HUES6 (cell line): ENCODE measurements at regions not wholly inside any gene's neighbourhood (a gene's known extent, or its start where the extent isn't known, plus 50 kb on each side); places are given as distances from the start of the nearest gene placed in this dataset.
"Not testable (repeated sequence)": the region's sequence is repeated elsewhere in the genome, so short reads cannot be mapped to it uniquely, and the experiment has no call there.

ENCODE experiments used
- H3K27ac ChIP-seq: 2 replicates; pipeline ENCODE4 v1.7.0; 2013; ENCODE audit warnings: low read depth, mild to moderate bottlenecking, low read length, inconsistent platforms
- H3K27me3 ChIP-seq: 2 replicates; pipeline ENCODE4 v1.6.1; 2013; ENCODE audit warnings: low read length; ENCODE audit not compliant: control insufficient read depth, insufficient read depth
- H3K36me3 ChIP-seq: 2 replicates; pipeline ENCODE4 v1.6.1; 2013; ENCODE audit warnings: low read length; ENCODE audit not compliant: control insufficient read depth, insufficient read depth
- H3K4me1 ChIP-seq: 2 replicates; pipeline ENCODE4 v1.6.1; 2013; ENCODE audit warnings: low read length; ENCODE audit not compliant: control insufficient read depth, insufficient read depth
- H3K4me3 ChIP-seq: 2 replicates; pipeline ENCODE4 v1.5.1; 2013; ENCODE audit warnings: low read depth, low read length
- H3K9ac ChIP-seq: one replicate; pipeline ENCODE4 v1.6.1; 2013; ENCODE audit warnings: mild to moderate bottlenecking, low read length
- H3K9me3 ChIP-seq: 2 replicates; pipeline ENCODE4 v1.6.1; 2013; ENCODE audit warnings: low read depth, low read length; ENCODE audit not compliant: control insufficient read depth, insufficient read depth

DNA sequence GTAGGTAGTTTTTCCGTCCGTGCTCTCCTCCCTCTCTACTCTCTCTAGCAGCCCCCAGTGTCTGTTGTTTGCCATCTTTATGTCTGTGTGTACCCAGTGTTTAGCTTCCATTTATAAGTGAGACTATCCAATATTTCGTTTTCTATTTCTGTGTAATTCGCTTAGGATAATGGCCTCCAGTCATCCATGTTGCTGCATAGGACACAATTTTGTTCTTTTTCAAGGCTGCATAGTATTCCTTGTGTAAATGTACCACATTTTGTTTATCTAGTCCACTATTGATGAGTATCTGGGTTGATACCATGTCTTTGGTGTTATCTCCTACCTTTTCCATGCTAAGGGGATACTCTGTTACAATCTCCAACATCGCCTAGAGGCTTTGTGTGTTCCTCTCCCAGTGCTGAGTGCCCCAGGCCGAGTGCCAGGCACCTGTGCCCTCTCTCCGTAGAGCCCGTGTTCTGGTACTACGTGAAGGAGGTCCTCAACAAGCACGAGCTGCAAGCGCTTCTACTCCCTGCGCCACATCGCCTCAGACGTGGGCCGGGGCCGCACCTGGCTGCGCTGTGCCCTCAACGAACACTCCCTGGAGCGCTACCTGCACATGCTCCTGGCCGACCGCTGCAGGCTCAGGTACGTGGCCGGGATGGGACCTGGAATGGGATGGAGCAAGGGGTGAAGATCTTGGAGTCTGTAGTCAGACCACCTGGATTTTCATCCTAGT lies 51.0 kb downstream of the NPIPB11 start:
- not testable (repeated sequence) for H3K9ac ChIP-seq, H3K9me3 ChIP-seq, H3K4me1 ChIP-seq

GRCh38 chr16:29354449-29354848 lies 52.1 kb downstream of the NPIPB11 start:
- not testable (repeated sequence) for H3K27ac ChIP-seq, H3K4me1 ChIP-seq, H3K4me3 ChIP-seq, H3K9ac ChIP-seq, H3K9me3 ChIP-seq, H3K27me3 ChIP-seq, H3K36me3 ChIP-seq

More for the DNA sequence above, 51.0 kb downstream of the NPIPB11 start:
- not testable (repeated sequence) for H3K27me3 ChIP-seq, H3K4me3 ChIP-seq, H3K36me3 ChIP-seq, H3K27ac ChIP-seq

- H3K36me3 ChIP-seq, result not testable (repeated sequence)
Observed at GRCh38 chr16:29352617-29352999, 53.9 kb downstream of the NPIPB11 start.

GRCh38 chr16:29351970-29352616 lies 54.4 kb downstream of the NPIPB11 start:
- not testable (repeated sequence) for H3K27me3 ChIP-seq, H3K4me3 ChIP-seq

More at GRCh38 chr16:29352617-29352999, 53.9 kb downstream of the NPIPB11 start:
- not testable (repeated sequence) for H3K4me3 ChIP-seq, H3K9ac ChIP-seq, H3K9me3 ChIP-seq, H3K27ac ChIP-seq, H3K27me3 ChIP-seq, H3K4me1 ChIP-seq

DNA sequence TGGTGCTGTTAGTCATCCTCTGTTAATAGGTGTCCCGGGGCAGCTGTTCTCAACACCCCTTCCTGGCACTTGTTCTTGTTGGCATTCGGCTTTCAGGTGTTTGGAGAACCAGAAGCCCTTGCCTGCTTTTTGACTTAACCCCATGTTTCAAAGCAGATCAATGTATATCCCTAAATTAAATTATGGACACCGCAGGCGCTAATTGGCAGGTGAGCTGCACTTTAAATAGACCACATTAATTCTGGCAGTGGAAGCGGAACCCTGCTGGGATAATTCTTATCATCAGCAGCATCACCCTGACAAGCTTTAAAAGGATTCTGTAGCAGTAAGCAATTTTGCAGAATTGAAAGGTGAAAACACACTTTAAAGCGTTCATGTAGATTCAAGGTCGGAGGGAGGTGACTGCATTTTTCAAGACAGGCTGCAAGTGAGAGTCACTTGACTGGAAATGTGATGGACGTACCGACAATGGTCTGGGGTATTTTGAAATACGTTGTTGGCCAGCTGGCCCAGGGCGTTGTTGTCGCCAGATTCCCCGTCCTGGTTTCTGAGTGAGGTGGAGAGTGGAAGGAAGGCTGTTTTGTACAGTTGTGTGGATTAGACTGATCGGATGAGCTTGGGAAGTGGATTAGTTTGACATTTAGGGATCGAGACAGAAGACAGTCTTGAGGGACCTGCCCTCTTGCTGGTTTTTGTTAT lies 55.1 kb downstream of the NPIPB11 start:
- not testable (repeated sequence) for H3K9ac ChIP-seq, H3K9me3 ChIP-seq, H3K27ac ChIP-seq, H3K4me1 ChIP-seq, H3K4me3 ChIP-seq, H3K36me3 ChIP-seq, H3K27me3 ChIP-seq

More at GRCh38 chr16:29351970-29352616, 54.4 kb downstream of the NPIPB11 start:
- not testable (repeated sequence) for H3K27ac ChIP-seq, H3K4me1 ChIP-seq, H3K9ac ChIP-seq, H3K9me3 ChIP-seq, H3K36me3 ChIP-seq

DNA sequence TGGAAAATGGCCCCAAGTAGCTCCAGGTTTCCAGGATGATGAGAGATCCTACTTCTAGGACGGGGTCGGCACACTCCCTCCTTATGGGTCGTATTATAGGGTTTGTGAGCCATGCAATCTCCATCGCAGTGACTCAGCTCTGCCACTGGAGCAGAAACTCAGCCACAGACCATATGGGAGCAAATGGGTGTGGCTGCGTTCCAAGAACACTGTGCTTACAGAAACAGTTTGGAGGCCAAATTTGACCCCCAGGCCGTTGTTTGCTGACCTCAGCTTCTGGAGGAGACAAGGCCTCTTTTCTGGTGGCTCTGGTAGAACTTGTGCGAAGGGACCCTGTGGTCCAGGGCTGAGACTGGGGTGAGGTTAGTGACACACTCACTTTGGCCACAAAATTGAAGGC lies 56.5 kb downstream of the NPIPB11 start:
- not testable (repeated sequence) for H3K27me3 ChIP-seq, H3K36me3 ChIP-seq, H3K9me3 ChIP-seq, H3K4me3 ChIP-seq, H3K9ac ChIP-seq, H3K4me1 ChIP-seq, H3K27ac ChIP-seq

GRCh38 chr16:29348748-29349147 lies 57.8 kb downstream of the NPIPB11 start:
- H3K4me3 ChIP-seq, H3K27me3 ChIP-seq, H3K4me1 ChIP-seq, H3K36me3 ChIP-seq, H3K9ac ChIP-seq, H3K9me3 ChIP-seq, H3K27ac ChIP-seq: not testable (repeated sequence)

DNA sequence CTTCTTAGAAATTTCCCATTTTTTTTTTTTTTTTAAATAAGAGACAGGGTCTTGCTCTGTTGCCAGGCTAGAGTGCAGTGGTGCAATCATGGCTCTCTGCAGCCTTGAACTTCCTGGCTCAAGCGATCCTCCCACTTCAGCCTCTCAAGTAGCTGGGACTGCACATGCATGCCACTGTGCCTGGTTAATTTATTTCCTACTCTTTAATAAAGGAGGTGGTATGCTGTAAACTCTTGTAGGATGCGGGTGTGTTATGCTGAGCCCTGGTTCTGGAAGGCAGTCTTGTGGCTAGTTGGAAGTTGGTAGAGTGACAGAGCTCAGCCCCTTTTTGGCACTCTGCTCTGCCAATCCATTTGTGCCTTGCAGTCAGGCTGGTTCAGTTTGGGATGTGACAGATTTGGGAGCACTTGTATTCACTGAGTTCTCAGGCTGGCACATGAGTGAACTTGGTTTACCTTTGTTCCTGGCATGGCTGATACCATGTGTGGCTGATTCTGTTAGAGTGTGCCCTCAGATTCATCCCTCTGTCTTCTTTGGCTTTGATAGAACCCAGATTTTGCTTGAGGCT lies 58.3 kb downstream of the NPIPB11 start:
- H3K36me3 ChIP-seq, H3K27me3 ChIP-seq, H3K9ac ChIP-seq, H3K27ac ChIP-seq, H3K9me3 ChIP-seq, H3K4me1 ChIP-seq, H3K4me3 ChIP-seq: not testable (repeated sequence)

- H3K36me3 ChIP-seq, H3K27me3 ChIP-seq, H3K27ac ChIP-seq, H3K4me1 ChIP-seq, H3K9me3 ChIP-seq, H3K9ac ChIP-seq, H3K4me3 ChIP-seq: not testable (repeated sequence)
Observed at GRCh38 chr16:29346796-29347580, 59.5 kb downstream of the NPIPB11 start.

- H3K36me3 ChIP-seq, H3K27me3 ChIP-seq, H3K4me1 ChIP-seq, H3K4me3 ChIP-seq, H3K27ac ChIP-seq, H3K9ac ChIP-seq, H3K9me3 ChIP-seq: not testable (repeated sequence)
Observed at GRCh38 chr16:29346203-29346602, 60.3 kb downstream of the NPIPB11 start.

DNA sequence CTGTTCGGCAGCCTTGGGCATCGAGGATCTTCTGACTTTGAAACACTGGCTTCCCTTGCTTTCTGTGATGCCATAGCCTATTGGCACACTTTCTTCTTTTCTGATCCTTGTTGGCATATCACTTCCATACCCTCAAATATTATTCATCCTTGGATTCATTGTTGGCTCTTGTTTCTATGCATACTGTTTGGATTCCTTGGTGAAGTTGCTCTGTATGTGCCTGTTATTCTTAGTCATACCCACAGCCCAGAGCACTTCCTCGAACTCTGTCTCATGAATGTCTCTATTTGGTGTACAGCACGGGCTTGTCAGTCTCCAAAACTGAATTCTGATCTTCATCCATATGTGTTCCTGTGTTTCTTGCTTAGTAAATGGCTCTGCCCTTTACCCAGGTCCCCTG lies 63.6 kb downstream of the NPIPB11 start:
- not testable (repeated sequence) for H3K27ac ChIP-seq, H3K9ac ChIP-seq, H3K4me1 ChIP-seq

More for the DNA sequence above, 63.6 kb downstream of the NPIPB11 start:
- not testable (repeated sequence) for H3K36me3 ChIP-seq, H3K9me3 ChIP-seq, H3K4me3 ChIP-seq, H3K27me3 ChIP-seq
